ENCODE measurements at regions not wholly inside any gene's neighbourhood (a gene's known extent, or its start where the extent isn't known, plus 50 kb on each side); places are given as distances from the start of the nearest gene placed in this dataset.

DNA sequence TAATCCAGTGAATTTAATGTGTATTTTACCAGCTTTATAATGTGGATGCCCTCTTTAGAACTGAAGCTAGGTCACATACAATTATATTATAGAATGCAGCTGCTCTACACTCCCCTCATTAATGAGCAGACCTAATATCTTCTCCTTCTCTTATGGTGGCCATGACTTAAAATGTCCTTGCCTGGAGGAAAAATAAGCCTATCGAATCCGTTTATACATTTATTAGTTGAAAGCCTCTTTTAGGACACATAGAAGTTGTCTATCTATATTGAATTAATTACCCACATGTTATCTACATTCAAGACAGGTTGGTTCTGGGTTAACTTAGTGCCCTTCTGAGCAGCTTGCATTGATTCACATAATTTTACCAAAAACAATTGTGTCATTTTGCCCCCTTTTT lies 1716.8 kb downstream of the HACE1 start:
- no peak overlapping the region for H3K4me3 ChIP-seq
- intact Hi-C loops (cut with micrococcal nuclease), result no loop called here
- no peak for DNase-seq
- H3K4me1 ChIP-seq, result no peaks in the 10 kb centered on the region
- no peaks in the 10 kb centered on the region for H3K9me3 ChIP-seq (replicated peaks)
- TF ChIP-seq, protein P1, sequence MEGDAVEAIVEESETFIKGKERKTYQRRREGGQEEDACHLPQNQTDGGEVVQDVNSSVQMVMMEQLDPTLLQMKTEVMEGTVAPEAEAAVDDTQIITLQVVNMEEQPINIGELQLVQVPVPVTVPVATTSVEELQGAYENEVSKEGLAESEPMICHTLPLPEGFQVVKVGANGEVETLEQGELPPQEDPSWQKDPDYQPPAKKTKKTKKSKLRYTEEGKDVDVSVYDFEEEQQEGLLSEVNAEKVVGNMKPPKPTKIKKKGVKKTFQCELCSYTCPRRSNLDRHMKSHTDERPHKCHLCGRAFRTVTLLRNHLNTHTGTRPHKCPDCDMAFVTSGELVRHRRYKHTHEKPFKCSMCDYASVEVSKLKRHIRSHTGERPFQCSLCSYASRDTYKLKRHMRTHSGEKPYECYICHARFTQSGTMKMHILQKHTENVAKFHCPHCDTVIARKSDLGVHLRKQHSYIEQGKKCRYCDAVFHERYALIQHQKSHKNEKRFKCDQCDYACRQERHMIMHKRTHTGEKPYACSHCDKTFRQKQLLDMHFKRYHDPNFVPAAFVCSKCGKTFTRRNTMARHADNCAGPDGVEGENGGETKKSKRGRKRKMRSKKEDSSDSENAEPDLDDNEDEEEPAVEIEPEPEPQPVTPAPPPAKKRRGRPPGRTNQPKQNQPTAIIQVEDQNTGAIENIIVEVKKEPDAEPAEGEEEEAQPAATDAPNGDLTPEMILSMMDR (IDR thresholded peaks at IDR 0.05; ENCODE audit: borderline replicate concordance), result no peak
- H3K36me3 ChIP-seq, result no peaks in the 10 kb centered on the region
- H3K27me3 ChIP-seq (ENCODE audit: low read depth), result no peaks in the 10 kb centered on the region
- no peak overlapping the region for H3K27ac ChIP-seq (replicated peaks)

DNA sequence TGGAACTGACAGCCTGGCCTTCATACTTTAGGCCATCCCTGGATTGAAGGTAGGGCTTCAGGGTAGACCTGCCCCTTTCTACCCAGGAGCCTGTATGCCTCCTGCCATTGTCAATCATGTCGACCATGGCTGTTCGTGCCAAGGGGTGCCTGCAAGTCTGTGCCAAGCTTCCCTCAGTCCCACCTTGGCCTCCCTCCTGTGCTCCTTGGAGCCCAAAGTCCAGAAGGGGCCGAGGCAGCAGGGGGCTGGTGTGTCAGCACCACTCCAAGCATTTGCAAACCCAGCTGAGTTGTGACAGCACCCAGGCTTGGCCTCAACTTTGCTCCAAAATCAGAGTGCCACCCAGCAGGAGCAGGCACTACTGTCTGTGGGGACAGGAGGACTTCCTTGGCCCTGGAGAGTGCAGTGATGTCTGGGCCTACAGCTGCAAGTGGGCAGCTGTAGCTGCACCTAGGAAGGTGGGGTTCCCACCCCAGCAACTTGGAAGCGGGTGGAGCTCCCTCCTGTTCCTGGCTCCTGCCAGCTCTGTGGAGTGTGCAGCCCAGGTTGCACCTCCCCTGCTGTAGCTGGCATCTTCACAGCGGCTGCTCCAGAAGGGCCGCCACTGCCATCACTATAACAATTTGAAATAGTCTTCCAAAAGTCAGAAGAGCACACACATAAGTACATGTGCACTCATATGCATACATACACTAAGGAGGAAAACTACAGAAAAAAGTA lies 1719.3 kb downstream of the HACE1 start:
- Histone ChIP-seq H3K27me3 (ENCODE audit: low read depth) (no peaks in the 10 kb centered on the region), H3K36me3 (no peaks in the 10 kb centered on the region), H3K4me1 (no peaks in the 10 kb centered on the region), H3K27ac (replicated peaks) (no peak overlapping the region), H3K4me3 (no peak overlapping the region), H3K9me3 (replicated peaks) (no peaks in the 10 kb centered on the region)
- intact Hi-C loops (cut with micrococcal nuclease), result no loop called here
- TF ChIP-seq, protein P1 (IDR thresholded peaks at IDR 0.05; ENCODE audit: borderline replicate concordance), result no peak
- DNase-seq, result no peak

DNA sequence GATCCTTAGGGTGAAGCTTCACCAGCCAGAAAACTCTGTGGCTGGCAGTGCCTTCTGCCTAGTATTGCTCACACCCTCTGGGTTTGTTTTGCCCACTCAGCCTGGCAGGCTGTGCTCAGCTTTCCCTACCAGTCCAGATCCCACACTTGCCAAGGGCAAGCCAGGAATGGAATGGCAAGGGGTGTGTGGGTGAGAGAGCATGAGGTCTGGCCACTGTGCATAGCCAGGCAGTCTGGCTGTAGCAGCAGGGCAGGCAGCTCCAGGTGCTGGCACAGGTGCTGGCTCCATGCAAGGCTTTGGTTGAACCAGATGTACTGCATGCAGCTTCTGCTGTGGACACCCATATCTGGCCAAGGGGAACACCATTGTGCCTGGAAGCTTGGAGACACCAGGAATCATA lies 1720.3 kb downstream of the HACE1 start:
- intact Hi-C loops (cut with micrococcal nuclease), result no loop called here
- Histone ChIP-seq H3K4me3 (no peak overlapping the region), H3K36me3 (no peaks in the 10 kb centered on the region), H3K27ac (replicated peaks) (no peak overlapping the region), H3K27me3 (ENCODE audit: low read depth) (no peaks in the 10 kb centered on the region), H3K9me3 (replicated peaks) (no peaks in the 10 kb centered on the region), H3K4me1 (no peaks in the 10 kb centered on the region)
- TF ChIP-seq, protein P1 (IDR thresholded peaks at IDR 0.05; ENCODE audit: borderline replicate concordance), result no peak
- DNase-seq, result no peak

DNA sequence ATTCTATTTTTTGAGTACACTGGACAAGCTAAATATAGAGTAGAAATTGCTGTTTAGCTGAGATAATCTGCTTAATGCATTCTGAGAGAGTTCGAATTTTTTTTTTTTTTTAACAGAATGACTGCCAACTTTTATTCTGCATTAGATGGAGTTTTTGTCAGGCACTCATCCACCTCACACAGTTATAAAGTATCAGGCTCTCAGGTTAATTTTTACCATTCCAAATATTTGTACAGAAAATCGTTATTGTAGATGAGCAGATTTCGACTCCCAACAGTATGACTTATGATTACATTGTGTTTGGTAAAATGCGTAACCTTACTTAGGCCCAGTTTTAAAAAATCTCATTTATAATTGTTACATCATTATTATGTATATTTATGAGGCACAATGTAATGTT lies 1731.0 kb downstream of the GRIK2 start:
- Histone ChIP-seq H3K27me3 (ENCODE audit: low read depth) (no peaks in the 10 kb centered on the region), H3K27ac (replicated peaks) (no peak overlapping the region), H3K4me3 (no peak overlapping the region), H3K36me3 (no peaks in the 10 kb centered on the region), H3K9me3 (replicated peaks) (no peaks in the 10 kb centered on the region), H3K4me1 (no peaks in the 10 kb centered on the region)
- TF ChIP-seq, protein P1 (IDR thresholded peaks at IDR 0.05; ENCODE audit: borderline replicate concordance), result no peak
- DNase-seq, result no peak
- intact Hi-C loops (cut with micrococcal nuclease), result no loop called here

DNA sequence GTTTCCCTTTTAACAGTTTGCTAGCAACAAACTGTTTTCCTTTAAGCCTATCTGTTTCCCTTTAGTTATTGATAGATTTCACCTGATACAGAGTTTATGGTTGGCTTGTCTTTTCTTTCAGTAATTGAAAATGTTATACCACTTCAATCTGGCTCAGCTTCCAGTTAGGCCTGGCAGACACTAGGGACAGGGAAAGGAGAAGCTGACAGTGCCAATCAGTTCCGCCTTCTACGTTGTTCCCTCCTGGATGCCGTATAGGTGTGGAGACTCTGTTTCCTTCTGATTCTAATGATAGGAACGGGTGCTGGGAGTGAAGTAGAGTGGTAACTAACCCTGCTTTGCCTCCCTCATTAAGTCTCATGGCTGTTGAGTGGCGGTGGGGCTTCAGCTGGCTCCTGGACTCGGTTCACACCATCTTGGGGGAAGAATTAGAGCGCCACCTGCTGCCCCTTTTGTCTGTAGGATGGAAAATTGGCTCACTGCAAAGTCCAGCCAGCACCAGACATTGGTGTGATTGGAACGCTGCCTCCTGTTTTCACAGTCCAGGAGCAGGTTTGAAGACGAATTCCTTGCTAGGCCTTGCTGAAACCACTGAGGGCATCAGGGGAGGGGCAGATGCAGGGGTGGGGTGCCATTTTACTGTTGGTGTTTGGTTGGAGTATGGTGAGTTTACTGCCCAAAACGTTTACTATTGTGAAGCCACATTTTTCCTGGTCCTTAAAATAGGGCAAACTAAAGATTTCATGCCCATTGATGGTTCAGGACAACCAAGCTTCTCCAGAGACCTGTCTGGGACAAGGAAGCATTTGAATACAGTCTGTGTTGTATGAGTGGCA lies 1729.5 kb downstream of the GRIK2 start:
- no peaks in the 10 kb centered on the region for H3K36me3 ChIP-seq
- no peak for DNase-seq
- H3K27me3 ChIP-seq (ENCODE audit: low read depth), result no peaks in the 10 kb centered on the region
- H3K27ac ChIP-seq (replicated peaks), result no peak overlapping the region
- H3K4me1 ChIP-seq, result no peaks in the 10 kb centered on the region
- TF ChIP-seq, protein P1 (IDR thresholded peaks at IDR 0.05; ENCODE audit: borderline replicate concordance), result peak; percentile 39
- H3K4me3 ChIP-seq, result no peak overlapping the region
- intact Hi-C loops (cut with micrococcal nuclease), result no loop called here
- no peaks in the 10 kb centered on the region for H3K9me3 ChIP-seq (replicated peaks)

Measured in left ventricle myocardium inferior (tissue), 1 donor.